ENCODE measurements at regions not wholly inside any gene's neighbourhood (a gene's known extent, or its start where the extent isn't known, plus 50 kb on each side); places are given as distances from the start of the nearest gene placed in this dataset.

GRCh38 chr4:28117084-28117682 is 1256.5 kb downstream of the STIM2 start:
- ATAC-seq (peak in 1 of 4 donors; percentile 48), DNase-seq (peak in 1 of 5 donors; percentile 48)
- 90 to 98% (median 94%) methylated on average over 34 to 61 of the region's 61 CpGs for WGBS, 4 donors
- Histone ChIP-seq H3K4me3 (no peak overlapping the region), H3K27me3 (no peaks in the 10 kb centered on the region), H3K9me3 (no peaks in the 10 kb centered on the region), H3K4me1 (no peaks in the 10 kb centered on the region), H3K36me3 (no peaks in the 10 kb centered on the region), H3K27ac (no peak overlapping the region)
- intact Hi-C loops (cut with DNase I), result no loop called here
- no peak for TF ChIP-seq CTCF (IDR thresholded peaks at IDR 0.05)
- TF ChIP-seq POLR2A (IDR thresholded peaks at IDR 0.05), result no peak

GRCh38 chr4:28146191-28146590 is 1285.5 kb downstream of the STIM2 start:
- Histone ChIP-seq H3K27ac (no peak overlapping the region), H3K9me3 (no peaks in the 10 kb centered on the region), H3K27me3 (no peaks in the 10 kb centered on the region), H3K36me3 (no peaks in the 10 kb centered on the region), H3K4me3 (no peak overlapping the region), H3K4me1 (no peaks in the 10 kb centered on the region)
- WGBS, 4 donors, result 61 to 69% (median 66%) methylated on average over 3 of the region's 3 CpGs
- ATAC-seq (no peak), DNase-seq (no peak)
- intact Hi-C loops (cut with DNase I), result no loop called here
- TF ChIP-seq CTCF (IDR thresholded peaks at IDR 0.05) (no peak), POLR2A (IDR thresholded peaks at IDR 0.05) (no peak)

- DNase-seq (no peak), ATAC-seq (no peak)
- Histone ChIP-seq H3K4me3 (no peak overlapping the region), H3K27me3 (no peaks in the 10 kb centered on the region), H3K4me1 (no peaks in the 10 kb centered on the region), H3K36me3 (no peaks in the 10 kb centered on the region), H3K9me3 (no peaks in the 10 kb centered on the region), H3K27ac (no peak overlapping the region)
- intact Hi-C loops (cut with DNase I), result no loop called here
- WGBS, 4 donors, result 73 to 92% (median 82%) methylated on average over 1 of the region's 1 CpG
- TF ChIP-seq CTCF (IDR thresholded peaks at IDR 0.05) (no peak), POLR2A (IDR thresholded peaks at IDR 0.05) (no peak)
Observed at GRCh38 chr4:28148221-28148620, 1287.6 kb downstream of the STIM2 start.

GRCh38 chr4:28149762-28150161 is 1289.1 kb downstream of the STIM2 start:
- H3K27ac ChIP-seq, result no peak overlapping the region
- DNase-seq (no peak), ATAC-seq (no peak)
- no peaks in the 10 kb centered on the region for H3K9me3 ChIP-seq
- TF ChIP-seq POLR2A (IDR thresholded peaks at IDR 0.05), result no peak
- no peak for TF ChIP-seq CTCF (IDR thresholded peaks at IDR 0.05)
- no peaks in the 10 kb centered on the region for H3K4me1 ChIP-seq
- intact Hi-C loops (cut with DNase I), result no loop called here
- no peak overlapping the region for H3K4me3 ChIP-seq
- WGBS, 4 donors, result 61 to 72% (median 68%) methylated on average over 3 of the region's 3 CpGs
- no peaks in the 10 kb centered on the region for H3K27me3 ChIP-seq
- H3K36me3 ChIP-seq, result no peaks in the 10 kb centered on the region

All from heart left ventricle (tissue), 16 donors.